Panc1 (cell line): ENCODE measurements at regions not wholly inside any gene's neighbourhood (a gene's known extent, or its start where the extent isn't known, plus 50 kb on each side); places are given as distances from the start of the nearest gene placed in this dataset.

ENCODE experiments used
- POLR2AphosphoS5 ChIP-seq: IDR thresholded peaks from 2 replicates; pipeline ENCODE4 v1.6.1; 2012; ENCODE audit warnings: mild to moderate bottlenecking, low read depth, low read length, moderate library complexity
- SIN3A ChIP-seq: IDR thresholded peaks from 2 replicates; pipeline ENCODE4 v1.6.1; 2012; ENCODE audit warnings: low read depth, mild to moderate bottlenecking, low read length, moderate library complexity, borderline replicate concordance; ENCODE audit not compliant: insufficient read depth
- TF ChIP-seq, protein P1 (sequence below), 2 experiments: IDR thresholded peaks; 2 replicates each; pipeline ENCODE4 v1.6.1; 2011 to 2012; ENCODE audit warnings: low read depth in 2 of 2, control low read depth in 1 of 2, low read length in 1 of 2, mild to moderate bottlenecking in 1 of 2, moderate library complexity in 1 of 2; ENCODE audit not compliant: insufficient read depth in 1 of 2
- TF ChIP-seq, protein P2 (sequence below): fragments of 450-650 bp; IDR thresholded peaks from 2 replicates; pipeline ENCODE4 v1.5.1; 2017; ENCODE audit warnings: mild to moderate bottlenecking

DNA sequence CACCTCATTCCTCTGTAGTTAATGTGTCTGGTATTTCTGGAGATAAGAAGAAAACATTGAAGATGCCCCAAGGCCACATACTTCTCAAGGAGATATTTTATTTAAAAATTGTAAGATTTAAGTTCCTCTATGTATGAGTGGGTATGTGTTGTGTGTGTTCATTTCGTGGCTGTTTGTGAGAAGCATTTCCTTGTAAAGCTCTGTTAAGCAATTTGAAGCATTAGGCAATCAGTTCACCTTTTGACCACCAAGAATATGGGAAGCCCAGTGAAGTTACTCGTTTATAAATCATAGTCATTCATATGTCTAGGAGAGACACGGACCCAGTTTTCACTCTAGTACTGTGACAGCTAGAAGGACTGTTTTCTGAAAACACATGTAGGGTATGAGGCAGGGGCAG is 717.6 kb upstream of the MAP3K7 start:
- TF ChIP-seq, protein P1, sequence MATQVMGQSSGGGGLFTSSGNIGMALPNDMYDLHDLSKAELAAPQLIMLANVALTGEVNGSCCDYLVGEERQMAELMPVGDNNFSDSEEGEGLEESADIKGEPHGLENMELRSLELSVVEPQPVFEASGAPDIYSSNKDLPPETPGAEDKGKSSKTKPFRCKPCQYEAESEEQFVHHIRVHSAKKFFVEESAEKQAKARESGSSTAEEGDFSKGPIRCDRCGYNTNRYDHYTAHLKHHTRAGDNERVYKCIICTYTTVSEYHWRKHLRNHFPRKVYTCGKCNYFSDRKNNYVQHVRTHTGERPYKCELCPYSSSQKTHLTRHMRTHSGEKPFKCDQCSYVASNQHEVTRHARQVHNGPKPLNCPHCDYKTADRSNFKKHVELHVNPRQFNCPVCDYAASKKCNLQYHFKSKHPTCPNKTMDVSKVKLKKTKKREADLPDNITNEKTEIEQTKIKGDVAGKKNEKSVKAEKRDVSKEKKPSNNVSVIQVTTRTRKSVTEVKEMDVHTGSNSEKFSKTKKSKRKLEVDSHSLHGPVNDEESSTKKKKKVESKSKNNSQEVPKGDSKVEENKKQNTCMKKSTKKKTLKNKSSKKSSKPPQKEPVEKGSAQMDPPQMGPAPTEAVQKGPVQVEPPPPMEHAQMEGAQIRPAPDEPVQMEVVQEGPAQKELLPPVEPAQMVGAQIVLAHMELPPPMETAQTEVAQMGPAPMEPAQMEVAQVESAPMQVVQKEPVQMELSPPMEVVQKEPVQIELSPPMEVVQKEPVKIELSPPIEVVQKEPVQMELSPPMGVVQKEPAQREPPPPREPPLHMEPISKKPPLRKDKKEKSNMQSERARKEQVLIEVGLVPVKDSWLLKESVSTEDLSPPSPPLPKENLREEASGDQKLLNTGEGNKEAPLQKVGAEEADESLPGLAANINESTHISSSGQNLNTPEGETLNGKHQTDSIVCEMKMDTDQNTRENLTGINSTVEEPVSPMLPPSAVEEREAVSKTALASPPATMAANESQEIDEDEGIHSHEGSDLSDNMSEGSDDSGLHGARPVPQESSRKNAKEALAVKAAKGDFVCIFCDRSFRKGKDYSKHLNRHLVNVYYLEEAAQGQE (IDR thresholded peaks at IDR 0.05; ENCODE audit: insufficient read depth in 1 of 2, low read depth in 2 of 2, low read length in 1 of 2): no peak
- TF ChIP-seq, protein P2, sequence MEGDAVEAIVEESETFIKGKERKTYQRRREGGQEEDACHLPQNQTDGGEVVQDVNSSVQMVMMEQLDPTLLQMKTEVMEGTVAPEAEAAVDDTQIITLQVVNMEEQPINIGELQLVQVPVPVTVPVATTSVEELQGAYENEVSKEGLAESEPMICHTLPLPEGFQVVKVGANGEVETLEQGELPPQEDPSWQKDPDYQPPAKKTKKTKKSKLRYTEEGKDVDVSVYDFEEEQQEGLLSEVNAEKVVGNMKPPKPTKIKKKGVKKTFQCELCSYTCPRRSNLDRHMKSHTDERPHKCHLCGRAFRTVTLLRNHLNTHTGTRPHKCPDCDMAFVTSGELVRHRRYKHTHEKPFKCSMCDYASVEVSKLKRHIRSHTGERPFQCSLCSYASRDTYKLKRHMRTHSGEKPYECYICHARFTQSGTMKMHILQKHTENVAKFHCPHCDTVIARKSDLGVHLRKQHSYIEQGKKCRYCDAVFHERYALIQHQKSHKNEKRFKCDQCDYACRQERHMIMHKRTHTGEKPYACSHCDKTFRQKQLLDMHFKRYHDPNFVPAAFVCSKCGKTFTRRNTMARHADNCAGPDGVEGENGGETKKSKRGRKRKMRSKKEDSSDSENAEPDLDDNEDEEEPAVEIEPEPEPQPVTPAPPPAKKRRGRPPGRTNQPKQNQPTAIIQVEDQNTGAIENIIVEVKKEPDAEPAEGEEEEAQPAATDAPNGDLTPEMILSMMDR: no peak
- TF ChIP-seq POLR2AphosphoS5: no peak
- no peak for TF ChIP-seq SIN3A
